ENCODE measurements at regions not wholly inside any gene's neighbourhood (a gene's known extent, or its start where the extent isn't known, plus 50 kb on each side); places are given as distances from the start of the nearest gene placed in this dataset.
A peak's percentile ranks its signal among the peaks of the same experiment; 100 is the strongest.

DNA sequence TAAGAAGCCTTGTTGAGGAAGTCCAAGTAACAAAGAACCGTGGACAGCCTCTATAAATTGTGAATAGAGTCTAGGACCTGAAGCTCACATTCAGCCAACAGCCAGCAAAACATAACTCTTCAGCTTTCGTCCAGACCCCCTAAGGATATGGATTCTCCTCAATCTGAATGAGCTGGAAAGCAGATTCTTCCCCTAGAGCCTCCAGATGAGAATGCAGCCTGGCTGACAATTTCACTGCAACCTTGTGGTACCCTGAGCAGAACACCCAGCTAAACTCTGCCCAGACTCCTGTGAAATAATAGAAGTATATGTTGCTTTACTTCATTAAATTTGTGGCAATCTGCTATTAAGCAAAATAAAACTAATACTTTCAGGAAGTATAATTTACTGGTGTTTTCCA, 483.5 kb upstream of the SLC8A1 start:
- no peak overlapping the region for H3K4me3 ChIP-seq (ENCODE audit: low read depth, low read length)
- TF ChIP-seq CTCF (conservative IDR thresholded peaks at IDR 0.05; ENCODE audit: low read depth, low read length): no peak
- DNase-seq (ENCODE audit: low read depth): no peak

- no peak for DNase-seq (ENCODE audit: low read depth)
- no peak for TF ChIP-seq CTCF (conservative IDR thresholded peaks at IDR 0.05; ENCODE audit: low read depth, low read length)
Measured at GRCh38 chr2:40937284-40937683, 485.4 kb upstream of the SLC8A1 start.

DNA sequence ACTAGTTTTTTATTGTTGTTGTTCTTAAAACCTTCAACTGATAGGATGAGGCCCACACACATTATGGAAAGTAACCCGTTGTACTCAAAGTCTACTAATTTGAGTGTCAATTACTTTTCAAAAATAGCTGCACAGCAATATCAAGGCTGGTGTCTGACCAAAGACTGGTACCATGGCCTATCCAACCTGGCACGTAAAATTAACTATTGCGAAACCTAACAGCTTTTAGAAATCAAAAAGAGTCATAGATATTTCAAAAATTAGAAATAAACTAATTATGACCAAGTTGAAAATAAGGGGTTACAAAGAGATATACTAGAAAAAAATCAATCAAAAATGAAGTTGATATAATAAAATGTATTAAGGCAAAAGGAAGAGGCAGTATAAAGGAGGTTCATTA, 501.5 kb upstream of the SLC8A1 start:
- no peak for DNase-seq (ENCODE audit: low read depth)
- H3K4me3 ChIP-seq (ENCODE audit: low read depth, low read length): no peak overlapping the region
- TF ChIP-seq CTCF (conservative IDR thresholded peaks at IDR 0.05; ENCODE audit: low read depth, low read length): no peak

More at GRCh38 chr2:40937284-40937683, 485.4 kb upstream of the SLC8A1 start:
- H3K4me3 ChIP-seq (ENCODE audit: low read depth, low read length): no peak overlapping the region

- H3K4me3 ChIP-seq (ENCODE audit: low read depth, low read length): no peak overlapping the region
- DNase-seq (ENCODE audit: low read depth): no peak
- no peak for TF ChIP-seq CTCF (conservative IDR thresholded peaks at IDR 0.05; ENCODE audit: low read depth, low read length)
Measured at GRCh38 chr2:40955042-40955441, 503.2 kb upstream of the SLC8A1 start.

DNA sequence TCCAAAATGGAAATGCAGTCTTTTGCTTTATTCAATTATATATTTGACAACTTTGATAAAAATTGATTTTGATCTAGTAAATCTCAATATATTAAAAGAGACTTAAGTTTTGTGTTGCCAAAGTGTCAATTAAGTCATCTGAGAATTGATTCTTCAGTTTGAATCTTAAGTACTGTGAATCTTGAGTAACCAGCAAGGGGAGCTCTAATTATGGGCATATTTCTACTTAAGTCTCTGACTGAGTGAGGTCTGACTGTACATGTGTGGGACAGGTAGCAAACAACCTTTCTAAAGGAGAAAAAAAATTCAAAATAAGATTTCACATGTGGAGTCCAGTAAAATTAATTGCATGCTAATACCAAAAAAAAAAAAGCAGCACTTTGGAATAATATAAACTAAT, 503.7 kb upstream of the SLC8A1 start:
- DNase-seq (ENCODE audit: low read depth): no peak
- peak; percentile 32 for TF ChIP-seq CTCF (conservative IDR thresholded peaks at IDR 0.05; ENCODE audit: low read depth, low read length)
- H3K4me3 ChIP-seq (ENCODE audit: low read depth, low read length): no peak overlapping the region

DNA sequence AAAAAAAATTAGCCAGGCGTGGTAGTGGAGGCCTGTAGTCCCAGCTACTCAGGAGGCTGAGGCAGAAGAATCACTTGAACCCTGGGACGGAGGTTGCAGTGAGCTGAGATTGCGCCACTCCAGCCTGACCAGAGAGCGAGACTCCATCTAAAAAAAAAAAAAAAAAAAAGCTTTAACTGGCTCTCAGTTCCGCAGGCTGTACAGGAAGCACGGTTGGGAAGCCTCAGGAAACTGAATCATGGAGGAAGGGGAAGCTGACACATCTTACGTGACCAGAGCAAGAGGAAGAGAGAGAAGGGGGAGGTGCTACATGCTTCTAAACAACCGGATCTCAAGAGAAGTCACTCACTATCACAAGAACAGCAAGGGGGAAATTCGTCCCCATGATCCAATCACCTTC, 505.6 kb upstream of the SLC8A1 start:
- DNase-seq (ENCODE audit: low read depth): no peak
- no peak for TF ChIP-seq CTCF (conservative IDR thresholded peaks at IDR 0.05; ENCODE audit: low read depth, low read length)

DNA sequence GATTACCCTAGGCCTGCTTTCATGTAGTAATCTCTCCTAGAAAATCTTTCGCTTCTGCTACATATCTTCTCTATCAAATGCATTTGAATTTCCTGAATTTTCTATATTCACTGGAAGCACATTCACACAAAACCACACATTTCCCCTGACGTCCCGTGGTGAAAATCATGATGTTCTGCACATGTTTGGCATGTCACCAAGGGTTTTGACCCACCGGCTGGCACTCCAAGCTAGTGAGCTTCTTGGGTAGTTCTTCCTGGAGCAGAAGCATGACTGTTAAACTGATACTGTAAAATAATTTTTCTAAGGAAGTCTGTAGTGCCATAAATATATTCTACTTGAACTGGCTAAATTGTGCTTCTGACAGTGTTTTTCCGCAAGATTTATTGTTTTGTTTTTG, 510.1 kb upstream of the SLC8A1 start:
- no peak overlapping the region for H3K4me3 ChIP-seq (ENCODE audit: low read depth, low read length)
- no peak for DNase-seq (ENCODE audit: low read depth)
- no peak for TF ChIP-seq CTCF (conservative IDR thresholded peaks at IDR 0.05; ENCODE audit: low read depth, low read length)

More for the DNA sequence above, 505.6 kb upstream of the SLC8A1 start:
- H3K4me3 ChIP-seq (ENCODE audit: low read depth, low read length): no peak overlapping the region

All from epithelial cell of proximal tubule (primary cell).